Stimulated activated CD4-positive, alpha-beta T cell treated with anti-CD3 and anti-CD28 coated beads, Interleukin-12 subunit alpha, Interleukin-12 subunit beta, amount 100 ng/mL, for 4 hours (primary cell): ENCODE measurements at regions not wholly inside any gene's neighbourhood (a gene's known extent, or its start where the extent isn't known, plus 50 kb on each side); places are given as distances from the start of the nearest gene placed in this dataset.

Experiments used
- DNase-seq: peaks from one replicate; pipeline ENCODE4 v3.0.0-alpha.2; 2020

DNA sequence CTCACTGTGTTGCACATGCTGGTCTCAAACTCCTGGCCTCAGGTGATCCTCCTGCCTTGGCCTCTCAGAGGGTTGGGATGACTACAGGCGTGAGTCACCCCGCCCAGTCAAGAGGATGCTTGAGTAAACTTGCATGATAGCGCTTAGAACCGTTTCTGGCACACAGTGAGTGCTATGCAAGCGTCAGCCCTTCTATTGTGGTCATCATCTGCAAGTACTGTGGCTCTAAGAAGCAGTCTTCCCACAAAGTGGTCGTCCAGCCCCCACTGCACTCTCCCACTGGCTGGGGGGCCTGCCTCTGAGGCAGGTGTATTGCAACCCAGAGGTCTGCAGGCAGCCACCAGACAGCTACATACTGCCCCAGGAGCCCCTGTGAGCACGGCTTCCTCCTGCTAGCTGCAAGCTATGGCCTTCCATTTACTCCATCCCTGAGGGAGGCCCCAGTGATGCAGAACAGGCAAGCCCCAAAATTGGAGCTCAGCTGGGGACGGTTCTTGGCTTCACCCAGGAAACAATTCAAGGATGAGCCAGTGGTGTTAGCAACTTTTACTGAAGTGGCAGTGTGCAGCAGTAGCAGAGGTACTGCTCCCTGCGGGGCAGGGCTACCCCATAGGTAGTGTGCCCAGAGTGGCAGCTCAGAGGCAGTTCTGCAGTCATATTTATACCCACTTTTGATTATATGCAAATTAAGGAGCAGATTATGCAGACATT is 95.4 kb downstream of the LSM3 start:
- DNase-seq, result no peak

DNA sequence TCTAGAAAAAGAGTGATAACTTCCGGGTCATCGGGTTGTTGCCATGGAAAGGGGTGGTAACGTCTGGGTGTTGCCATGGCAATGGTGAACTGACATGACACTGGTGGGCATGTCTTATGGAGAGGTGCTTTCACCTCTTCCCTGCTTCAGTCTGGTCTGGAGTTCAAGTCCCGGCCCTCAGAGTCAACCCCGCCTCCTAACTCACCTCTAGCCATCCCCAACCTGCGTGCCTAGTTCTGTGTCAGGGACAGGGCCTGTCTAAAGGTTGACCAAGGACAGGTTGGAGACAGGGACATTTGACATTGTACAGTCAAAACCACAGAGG is 96.0 kb downstream of the LSM3 start:
- no peak for DNase-seq

DNA sequence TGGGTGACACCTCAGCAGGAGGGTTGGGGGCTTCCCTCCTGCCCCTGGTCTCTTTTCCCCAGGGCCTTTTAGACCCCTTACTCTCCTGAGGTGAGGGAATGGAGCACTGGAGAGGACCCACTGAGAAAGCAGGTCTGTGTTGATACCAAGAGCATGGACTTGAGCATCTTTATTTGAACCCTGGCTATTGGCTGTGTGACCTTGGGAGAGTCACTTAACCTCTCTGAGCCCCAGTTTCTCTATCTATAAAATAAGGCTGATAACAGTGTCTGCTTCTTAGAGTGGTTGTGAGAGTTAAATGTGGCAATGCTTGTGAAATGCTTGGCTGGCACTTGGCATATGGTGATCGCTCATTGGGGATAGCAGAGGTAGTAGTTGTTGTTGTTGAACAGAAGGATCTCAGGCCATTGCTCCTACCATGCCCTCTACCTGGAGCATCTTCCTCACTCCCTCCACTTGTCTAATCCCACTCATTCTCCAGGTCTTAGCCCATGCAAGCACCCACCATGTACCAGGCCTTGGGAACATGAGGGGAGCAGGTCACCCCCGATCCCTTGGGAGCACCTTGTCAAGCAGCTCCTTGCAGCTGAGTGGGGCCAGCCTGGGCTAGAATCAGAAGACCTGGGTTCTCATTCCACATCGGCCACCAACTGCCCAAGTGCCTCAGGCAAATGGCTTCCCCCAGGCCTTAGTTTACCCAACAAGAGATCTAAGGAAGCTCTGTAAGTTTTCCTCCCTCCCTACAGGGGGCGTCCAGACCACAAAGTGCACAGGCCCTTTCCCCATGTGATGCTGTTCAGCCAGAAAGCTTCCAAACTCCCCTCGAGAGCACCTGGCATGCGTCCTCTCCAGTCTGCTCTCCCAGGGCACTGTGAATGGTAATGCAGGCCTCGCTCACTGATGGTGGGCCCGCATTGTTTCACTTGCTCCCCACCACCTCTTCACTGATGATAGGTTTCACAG is 96.7 kb downstream of the LSM3 start:
- DNase-seq, result no peak

DNA sequence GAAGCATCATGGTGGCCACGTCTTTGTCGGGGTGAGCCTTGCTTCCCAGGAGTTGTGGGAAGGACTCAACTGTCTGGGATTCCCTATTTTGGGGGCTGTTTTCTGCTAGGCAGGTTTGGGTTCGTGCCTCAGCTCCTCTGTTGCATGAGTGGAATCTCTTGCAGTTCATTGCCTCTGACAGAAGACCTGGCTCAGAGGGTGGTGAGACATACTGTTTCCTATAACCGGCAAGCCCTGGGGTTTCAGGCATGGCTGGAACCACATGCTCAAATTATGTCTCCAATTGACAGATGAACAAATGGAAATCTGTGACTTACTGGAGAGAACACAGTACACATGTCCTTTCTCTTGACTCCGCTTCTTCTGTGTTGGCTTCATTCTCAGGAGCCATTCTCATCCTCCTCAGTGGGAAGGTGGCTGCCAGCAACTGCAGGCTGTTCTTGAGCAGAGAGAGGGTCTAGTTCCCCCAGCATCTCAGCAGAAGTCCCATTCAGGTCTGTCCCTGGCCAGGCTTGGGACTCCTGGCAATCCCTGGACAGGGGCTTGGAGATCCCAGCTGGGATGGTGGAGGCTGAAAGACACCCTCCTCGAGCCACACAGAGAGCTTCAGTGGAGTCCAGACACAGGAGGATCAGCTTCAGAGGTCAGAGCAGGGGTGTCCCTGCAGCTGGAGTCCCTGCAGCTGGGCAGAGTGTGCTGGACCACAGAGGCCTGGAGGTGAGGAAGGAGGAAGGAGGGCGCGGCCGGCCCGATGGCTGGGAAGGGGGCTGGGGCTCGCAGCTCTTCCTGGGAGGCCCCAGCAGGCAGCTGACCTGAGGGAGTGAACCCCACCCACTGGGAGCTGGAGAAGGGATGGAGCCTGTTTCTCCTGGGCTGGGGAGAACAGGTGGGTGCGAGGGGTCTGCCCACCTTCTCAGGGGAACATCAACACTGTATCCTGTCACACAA is 97.6 kb downstream of the LSM3 start:
- DNase-seq, result no peak

DNA sequence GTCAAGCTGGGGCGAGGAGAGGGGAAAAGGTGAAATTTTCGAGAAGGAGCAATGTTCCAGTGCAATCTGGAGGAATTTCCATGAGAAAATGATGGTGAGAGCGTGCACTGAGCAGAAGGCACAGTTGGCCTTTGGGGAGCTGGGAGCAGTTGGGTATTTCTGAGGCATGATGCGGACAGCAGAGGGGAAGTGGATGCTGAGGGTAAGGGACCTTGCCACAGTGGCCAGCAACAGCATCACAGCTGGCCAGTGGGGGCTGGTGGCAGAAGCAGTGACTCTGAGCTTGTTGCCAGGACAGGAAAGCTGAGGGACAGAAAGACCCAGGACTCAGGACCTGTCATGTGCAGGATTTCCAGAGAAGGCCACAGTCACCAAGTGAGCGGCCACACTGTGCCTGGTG is 98.9 kb downstream of the LSM3 start:
- DNase-seq, result no peak

DNA sequence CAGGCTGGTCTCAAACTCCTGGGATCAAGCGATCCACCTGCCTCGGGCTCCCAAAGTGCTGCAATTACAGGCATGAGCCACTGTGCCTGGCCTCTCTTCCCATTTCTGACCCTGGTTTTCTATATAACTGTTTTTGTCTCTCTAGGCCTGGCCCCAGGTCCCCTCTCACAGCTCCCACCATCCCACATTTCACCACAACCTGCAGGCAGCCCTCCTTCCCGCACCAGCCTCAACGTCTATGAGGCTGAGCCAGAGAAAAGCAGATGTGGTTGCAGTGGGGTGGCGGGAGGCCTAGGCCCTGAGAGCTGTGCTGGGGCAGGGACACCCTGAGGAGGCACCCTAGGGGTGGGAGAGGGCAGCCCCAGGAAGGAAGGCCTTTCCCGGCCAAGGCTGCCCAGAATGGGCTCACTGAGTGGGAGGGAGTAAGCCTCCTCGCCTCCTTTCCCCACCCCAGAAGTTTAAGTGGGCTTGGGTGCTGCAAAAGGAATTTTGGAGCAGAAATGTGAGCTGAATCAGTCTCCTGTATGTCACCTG is 99.7 kb downstream of the LSM3 start:
- no peak for DNase-seq

DNA sequence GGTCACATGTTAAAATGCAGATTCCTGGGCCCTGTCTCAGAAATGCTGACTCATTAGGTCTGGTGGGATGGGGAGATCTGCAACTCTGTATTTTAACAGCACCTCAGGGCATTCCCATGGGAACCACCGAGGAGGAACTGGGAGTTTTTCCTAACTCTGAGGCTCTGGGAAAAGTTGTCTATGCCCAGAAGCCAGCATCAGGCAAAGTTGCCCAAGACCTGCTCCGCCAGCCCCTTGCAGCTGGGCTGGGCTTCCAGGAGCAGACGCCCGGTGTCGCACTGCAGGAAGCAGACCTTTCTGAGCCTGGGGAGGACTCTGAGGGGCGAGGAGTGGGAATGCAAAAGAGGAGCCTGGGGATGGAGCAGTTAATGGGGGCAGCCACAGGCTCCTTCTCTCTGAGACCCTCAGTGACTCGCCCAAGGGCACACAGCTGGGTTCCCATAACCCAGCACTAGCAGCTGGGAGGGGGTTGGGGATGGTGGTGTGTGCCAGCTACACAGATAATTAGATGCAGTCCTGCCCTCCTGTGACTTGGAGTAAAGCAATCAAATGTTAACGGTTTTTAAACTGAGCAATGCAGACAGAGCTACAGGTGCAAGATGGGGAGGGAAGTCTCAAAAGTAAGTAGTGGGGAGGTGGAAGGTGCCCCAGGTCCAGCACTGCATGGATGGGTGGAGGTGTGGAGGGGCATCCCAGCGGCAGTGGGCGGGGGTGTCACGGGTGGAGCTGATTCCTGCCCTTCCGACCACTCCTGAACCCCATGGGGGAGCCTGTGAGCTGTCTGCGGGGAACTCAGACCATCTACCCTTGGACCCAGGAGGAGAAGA is 100.4 kb downstream of the LSM3 start:
- DNase-seq, result no peak

DNA sequence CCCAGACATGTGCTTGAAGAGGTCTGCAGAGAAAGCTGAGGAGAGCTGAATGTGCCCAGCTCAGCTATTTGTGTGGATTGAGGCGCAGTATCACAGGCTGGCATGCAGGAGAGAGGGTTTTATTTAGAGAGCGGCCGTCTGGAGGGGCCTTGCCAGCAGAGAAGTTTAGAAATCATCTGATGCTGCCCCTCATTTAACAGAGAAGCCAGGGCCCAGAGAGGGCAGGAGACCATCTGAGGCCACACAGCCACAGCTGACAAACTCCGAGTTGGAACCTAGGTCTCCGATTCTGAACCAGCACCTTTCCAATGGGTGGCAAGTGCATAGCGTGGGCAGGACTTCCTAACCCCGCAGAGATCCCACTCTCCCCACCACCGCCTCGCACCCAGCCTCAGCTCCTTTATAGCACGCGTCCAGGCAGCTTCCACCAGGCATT is 101.0 kb downstream of the LSM3 start:
- no peak for DNase-seq

DNA sequence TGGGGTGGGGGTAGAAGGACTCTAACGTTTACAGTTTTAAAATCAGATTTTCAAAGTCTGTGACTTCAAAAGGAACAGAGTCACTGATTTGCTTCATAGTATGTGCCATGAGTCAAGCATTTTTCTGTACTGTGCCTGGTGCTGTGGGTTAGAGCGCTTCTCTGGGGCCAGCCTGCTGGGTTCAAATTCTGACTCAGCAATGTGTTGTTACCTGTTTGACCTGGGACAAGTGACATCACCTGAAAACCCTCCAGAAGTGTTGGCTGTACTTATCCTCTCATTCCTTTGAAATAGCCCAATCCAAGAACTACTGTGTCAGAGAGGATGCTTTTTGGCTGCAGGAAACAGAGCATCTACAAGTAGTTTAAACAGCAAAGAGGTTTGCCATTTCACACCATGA is 101.7 kb downstream of the LSM3 start:
- DNase-seq, result no peak

DNA sequence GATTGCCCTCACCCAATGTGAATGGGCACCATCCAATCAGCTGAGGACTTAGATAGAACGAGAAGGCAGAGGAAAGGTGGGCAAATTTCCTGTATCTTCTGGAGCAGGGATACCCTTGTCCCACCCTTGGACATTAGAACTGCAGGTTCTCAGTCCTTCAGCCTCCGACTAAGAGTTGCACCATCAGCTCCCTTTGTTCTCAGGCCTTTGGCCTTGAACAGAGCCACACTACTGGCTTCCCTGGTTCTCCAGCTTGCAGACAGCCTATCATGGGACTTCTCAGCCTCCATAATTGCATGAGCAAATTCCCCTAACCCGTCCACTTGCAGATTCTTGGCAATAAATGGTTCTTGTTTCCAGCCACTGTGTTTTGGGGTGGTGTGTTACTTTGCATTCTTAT is 102.4 kb downstream of the LSM3 start:
- DNase-seq, result no peak

DNA sequence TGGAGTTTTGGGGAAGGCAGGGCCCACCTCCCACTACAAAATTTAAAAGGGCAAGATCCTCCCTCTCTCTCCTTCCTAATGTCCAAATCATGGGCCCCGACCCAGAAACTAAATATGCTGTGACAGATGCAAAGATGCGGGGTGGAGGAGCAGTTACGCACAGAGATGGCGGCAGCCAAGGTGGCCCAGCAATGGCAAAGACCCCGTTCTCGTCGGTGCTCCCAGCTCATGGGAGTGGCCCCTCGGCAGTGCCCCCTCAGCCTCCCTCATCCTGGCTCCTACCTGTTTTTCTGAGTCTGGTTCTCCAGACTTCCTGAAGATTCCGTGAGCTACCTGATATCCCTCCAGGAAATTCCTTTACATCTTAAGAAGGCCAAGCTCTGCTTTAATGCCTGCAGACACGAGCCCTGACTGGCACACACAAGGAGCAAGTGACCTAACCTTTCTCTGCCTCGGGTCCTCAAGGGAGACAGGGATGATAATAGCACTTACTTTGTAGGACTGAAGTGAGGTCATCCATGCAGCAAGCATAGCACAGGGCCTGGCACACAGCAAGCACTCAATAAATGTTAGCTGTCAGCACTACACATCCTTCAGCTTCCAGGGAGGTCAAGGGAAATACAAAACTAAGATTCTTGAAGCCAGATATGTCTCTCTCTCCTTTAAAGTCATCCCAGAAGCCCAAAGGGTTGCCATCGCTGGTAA is 103.5 kb downstream of the LSM3 start:
- no peak for DNase-seq

DNA sequence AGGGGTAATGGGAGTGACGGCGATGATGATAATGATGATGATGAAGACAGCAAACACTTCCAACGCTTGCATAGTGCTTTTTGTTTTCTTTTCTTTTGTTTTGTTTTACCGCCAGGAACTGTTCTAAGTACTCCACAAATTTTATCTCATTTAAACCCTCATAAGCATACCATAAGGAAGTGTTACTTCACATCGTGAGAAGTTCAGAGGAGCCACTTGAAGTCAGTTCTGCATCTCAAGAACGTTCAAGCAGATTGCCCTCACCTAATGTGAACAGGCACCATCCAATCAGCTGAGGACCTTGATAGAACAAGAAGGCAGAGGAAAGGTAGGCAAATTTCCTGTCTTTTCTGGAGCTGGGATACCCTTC is 104.1 kb downstream of the LSM3 start:
- no peak for DNase-seq

DNA sequence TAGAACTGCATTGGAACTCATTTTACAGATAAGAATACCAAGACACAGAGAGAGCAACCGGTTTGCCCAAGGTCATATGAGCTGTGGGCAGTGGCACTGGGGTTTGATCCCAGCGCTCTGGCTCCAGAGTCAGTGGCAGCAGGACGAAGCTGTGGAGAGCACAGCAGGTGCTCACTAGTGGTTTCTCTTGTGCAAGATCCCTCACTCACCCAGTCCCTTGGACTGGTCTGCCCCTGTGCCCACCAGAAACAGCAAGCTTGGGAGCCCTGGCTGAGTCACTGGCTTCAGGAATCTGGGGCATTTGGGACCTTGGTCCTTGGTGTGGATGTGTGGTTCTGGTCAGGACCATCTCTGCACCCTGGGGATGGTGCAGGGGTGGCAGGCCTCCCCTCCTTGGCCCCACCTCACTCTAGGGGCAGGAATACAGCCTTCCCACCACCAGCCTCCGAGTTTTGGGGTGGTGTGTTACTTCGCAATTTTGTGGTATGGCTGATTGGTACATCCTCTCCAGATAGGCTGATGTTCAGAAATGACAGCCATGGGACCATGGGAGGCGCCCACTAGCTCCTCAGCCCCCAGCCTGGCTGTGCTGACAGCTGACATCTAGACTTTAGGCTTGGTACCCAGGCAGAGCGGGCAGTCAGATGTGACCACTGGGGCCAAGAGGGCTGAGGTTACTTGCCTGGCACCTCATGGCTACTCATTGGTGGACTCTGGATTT is 104.6 kb downstream of the LSM3 start:
- no peak for DNase-seq

DNA sequence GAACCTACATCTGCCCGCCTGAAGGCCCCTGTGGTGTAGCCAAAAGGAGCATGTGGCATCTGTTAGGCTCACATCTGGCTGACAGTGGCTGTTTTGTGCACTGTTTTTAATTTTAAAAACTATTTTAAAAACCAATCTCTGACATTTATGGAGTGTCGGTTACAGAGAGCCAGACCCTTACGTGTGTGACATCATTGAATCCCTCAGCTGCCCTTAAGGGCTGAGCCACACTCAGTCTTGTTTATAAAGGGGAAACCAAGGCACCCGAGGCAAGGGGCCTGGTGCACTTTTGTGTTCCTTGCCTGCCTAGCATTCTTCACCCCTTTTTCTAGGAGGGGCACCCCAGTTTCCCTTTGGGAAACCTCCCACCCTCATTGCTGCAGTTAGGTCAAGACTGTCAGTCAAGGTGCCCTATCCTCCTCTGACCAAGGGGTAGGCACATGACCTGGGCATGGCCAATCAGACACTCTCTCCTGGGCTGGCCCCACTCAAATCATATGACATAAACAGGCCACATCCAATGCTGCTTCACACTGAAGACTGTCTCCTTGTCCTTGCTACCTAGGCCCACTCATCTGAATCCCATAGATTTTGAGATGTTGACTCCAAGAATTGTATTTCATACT is 105.3 kb downstream of the LSM3 start:
- DNase-seq, result no peak

DNA sequence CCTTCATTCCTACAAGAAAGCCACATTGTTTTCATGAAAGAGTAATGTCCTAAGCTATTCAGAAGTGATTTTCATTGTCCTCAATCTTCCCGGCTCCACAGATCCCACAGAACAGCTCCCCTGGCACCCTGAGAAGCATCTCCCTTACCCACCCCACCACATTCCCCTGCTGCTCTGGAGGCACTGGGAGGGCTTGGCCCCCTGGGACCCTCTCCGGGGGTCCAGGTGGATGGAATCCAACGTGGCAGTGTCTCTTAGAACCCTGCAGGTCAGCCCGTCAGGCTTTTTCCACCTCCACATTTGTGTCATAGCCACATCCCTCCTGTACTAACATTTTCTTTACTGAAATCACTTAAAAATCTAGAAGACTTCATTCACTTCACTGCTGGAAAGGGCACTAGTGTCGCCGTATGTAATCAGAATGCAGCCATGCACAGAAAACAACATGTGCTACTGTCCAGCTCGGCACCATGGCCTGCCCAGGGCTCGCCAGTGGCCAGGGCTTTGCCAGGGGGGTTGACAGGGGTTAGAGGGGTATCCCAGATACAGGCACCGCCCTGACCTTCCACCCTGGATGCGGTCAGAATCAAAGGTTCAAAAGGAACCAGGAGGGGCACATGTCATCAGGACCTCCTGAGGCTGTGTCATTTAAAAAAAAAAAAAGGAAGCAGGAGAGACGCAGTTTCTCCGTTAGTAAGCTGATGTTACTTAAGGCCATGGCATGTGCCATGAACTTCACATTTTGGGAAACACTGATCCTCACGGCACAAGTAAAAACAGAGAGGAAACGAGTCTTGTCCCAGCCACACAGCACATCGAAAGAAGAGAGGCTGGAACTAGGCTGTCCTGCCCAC is 106.3 kb downstream of the LSM3 start:
- no peak for DNase-seq

DNA sequence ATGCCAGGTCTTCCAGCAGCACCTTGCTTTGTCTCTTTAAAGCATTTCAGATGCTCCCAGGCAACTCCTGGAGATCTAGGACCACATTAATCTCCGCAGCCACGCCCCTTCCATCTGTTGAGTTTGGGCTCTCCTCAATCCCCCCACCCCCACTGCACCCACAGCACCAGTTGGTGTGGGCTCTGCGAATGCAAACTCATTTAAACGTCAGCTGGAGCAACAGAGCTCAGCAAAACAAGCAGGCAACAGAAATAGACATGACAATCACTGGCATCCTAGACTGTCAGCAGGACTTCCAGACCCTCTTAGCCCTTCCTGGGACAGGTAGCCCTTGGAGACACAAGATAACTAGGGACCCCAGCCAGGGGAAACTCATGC is 106.9 kb downstream of the LSM3 start:
- DNase-seq, result no peak

DNA sequence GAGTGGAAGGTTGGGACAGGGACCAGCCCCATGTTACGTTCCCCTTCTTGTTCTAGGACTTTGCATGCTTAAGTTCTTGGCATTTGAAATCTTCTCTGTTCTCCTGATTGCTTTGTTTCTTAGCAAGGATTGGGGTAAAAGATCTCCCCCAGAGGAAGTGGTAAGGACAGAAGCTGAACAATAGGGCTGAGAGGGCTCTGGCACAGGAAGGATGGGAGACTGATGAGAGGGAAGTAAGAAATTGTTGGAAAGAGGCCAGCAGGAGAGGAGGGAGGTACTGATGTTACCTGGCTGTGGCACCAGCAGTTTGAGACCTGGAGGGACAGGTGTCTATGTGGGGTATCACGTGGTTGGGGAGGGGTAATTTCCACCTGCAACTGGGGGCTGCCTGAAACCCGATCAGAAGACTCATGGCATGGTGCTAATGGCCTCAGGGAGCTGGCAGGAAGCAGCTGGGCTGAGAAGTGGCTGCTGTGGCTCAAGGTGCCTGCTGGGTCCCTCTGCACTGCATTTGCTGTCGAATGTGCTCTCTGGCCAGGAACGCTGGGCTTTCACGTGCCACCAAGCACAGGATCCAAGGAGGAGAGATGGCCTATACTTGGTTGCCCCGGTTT is 108.4 kb downstream of the LSM3 start:
- no peak for DNase-seq

DNA sequence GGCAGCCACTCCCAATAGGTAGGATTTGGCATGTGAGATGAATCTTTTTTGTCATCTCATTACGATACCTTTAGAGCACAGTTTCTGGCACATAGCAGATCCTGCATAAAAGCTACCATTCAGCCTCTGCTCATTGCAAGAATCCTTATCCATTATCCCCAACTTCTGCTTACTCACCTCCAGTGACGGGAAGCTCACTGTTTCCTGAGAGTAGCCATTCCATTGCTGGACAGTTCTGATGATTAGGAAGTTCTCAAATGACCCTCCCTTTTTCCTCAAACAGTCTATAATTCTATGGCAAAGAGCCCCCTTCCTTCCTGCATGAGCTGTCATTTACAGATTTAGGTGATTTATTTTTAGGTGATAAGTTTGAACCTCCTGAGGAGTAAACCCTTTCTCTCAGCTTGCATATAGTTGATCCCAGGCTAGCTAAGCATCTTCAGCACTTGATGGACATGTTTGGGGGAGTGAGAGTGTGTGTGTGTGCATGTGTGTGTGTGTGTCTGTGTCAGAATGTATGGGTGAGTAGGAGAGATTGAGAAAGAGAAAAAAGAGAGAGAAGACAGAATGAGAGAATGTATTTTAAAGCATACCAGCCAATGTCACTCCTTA is 109.7 kb downstream of the LSM3 start:
- DNase-seq, result no peak
